K562 (cell line): ENCODE measurements at regions not wholly inside any gene's neighbourhood (a gene's known extent, or its start where the extent isn't known, plus 50 kb on each side); places are given as distances from the start of the nearest gene placed in this dataset.
"Not testable (repeated sequence)": the region's sequence is repeated elsewhere in the genome, so short reads cannot be mapped to it uniquely, and the experiment has no call there.

Experiments used
- ATAC-seq: fragments of 200-7000 bp; cut with Tn5 transposase; 3 replicates; pipeline ENCODE4 v1.9.1; 2020; ENCODE audit warnings: moderate library complexity
- BruUV-seq: library from RNA; stranded (reverse); fragments of 400-500 nt; replicated peaks from 2 replicates; lab custom pipeline; 2021; lab: Mats Ljungman, UMichigan
- CTCF ChIA-PET: fragments of 300-600 bp; formaldehyde crosslinking; extraction: SDS; loops from one replicate; lab custom pipeline; 2021; ENCODE audit warnings: low intra/inter-chr PET ratio; lab: Yijun Ruan, JAX
- POLR2A ChIA-PET: fragments of 300-600, 350-650 bp; sonication (Branson Sonifier 250); formaldehyde crosslinking; extraction: SDS; loops from one replicate; lab custom pipeline; 2021; ENCODE audit warnings: antibody characterized with exemption, inconsistent platforms; lab: Yijun Ruan, JAX
- DNase-seq, 4 experiments: peaks; one replicate each; pipeline versions ENCODE4 v3.0.0 to v3.0.0-alpha.2; 2011 to 2018; ENCODE audit warnings: low spot score in 3 of 4, mixed read lengths in 3 of 4; ENCODE audit errors: extremely low read depth in 1 of 4
- FAIRE-seq: peaks from 2 replicates; lab custom pipeline; 2011; peaks lifted over from hg19 to GRCh38; lab: Jason Lieb, UNC
- H2AFZ ChIP-seq: 2 replicates; pipeline ENCODE4 v1.6.0; 2011; ENCODE audit warnings: low read depth, low read length, control low read depth, inconsistent platforms
- H3K27ac ChIP-seq: fragments of 200-600 bp; 3 replicates; pipeline ENCODE4 v1.8.0; 2011; ENCODE audit warnings: low read depth, mild to moderate bottlenecking, control low read depth, inconsistent platforms, low read length, moderate library complexity, mixed read lengths; ENCODE audit errors: extremely low read depth
- H3K27me3 ChIP-seq, 2 experiments: fragments of 300-600 bp in 1 of 2; 2 replicates in 1 of 2; 3 replicates in 1 of 2; pipeline versions ENCODE4 v1.6.0 to v1.8.0; 2011; ENCODE audit warnings: inconsistent platforms in 2 of 2, low read length in 2 of 2, mild to moderate bottlenecking in 1 of 2, mixed read lengths in 1 of 2, moderate library complexity in 1 of 2; ENCODE audit not compliant: control insufficient read depth in 2 of 2, insufficient read depth in 2 of 2
- H3K36me3 ChIP-seq: fragments of 300-600 bp; 3 replicates; pipeline ENCODE4 v1.8.0; 2011; ENCODE audit warnings: mild to moderate bottlenecking, low read length, inconsistent platforms; ENCODE audit not compliant: control insufficient read depth, insufficient read depth
- H3K4me1 ChIP-seq, 2 experiments: fragments of 200-600 bp in 1 of 2; replicated peaks in 1 of 2; 2 replicates in 1 of 2; 3 replicates in 1 of 2; pipeline versions ENCODE4 v1.5.1 to v1.8.0; 2011; ENCODE audit warnings: inconsistent platforms in 2 of 2, low read length in 2 of 2, mild to moderate bottlenecking in 1 of 2, mixed read lengths in 1 of 2, moderate library complexity in 1 of 2; ENCODE audit not compliant: control insufficient read depth in 2 of 2, insufficient read depth in 2 of 2
- H3K4me2 ChIP-seq: 2 replicates; pipeline ENCODE4 v1.6.1; 2011; ENCODE audit warnings: low read length, control low read depth, inconsistent platforms, mixed read lengths; ENCODE audit not compliant: insufficient read depth
- H3K4me3 ChIP-seq: fragments of 200-600 bp; sonication (generic), shearing (Covaris generic); 2 replicates; pipeline ENCODE4 v1.5.1; 2016; ENCODE audit warnings: control low read depth, inconsistent platforms
- H3K79me2 ChIP-seq: fragments of 200-600 bp; 3 replicates; pipeline ENCODE4 v1.8.0; 2011; ENCODE audit warnings: low read length, inconsistent platforms; ENCODE audit not compliant: control insufficient read depth, insufficient read depth
- H3K9ac ChIP-seq, 2 experiments: 2 replicates each; pipeline versions ENCODE4 v1.6.0 to v1.6.1; 2011; ENCODE audit warnings: low read depth in 2 of 2, low read length in 2 of 2, control low read depth in 1 of 2, inconsistent platforms in 1 of 2, mild to moderate bottlenecking in 1 of 2, mixed read lengths in 1 of 2; ENCODE audit not compliant: insufficient read depth in 1 of 2
- H3K9me1 ChIP-seq: one replicate; pipeline ENCODE4 v1.6.0; 2011; ENCODE audit warnings: inconsistent platforms, mild to moderate bottlenecking, low read length, moderate library complexity; ENCODE audit not compliant: control insufficient read depth, insufficient read depth
- H3K9me3 ChIP-seq: replicated peaks from 2 replicates; pipeline ENCODE4 v1.5.1; 2011; ENCODE audit warnings: low read depth, low read length, inconsistent platforms; ENCODE audit not compliant: control insufficient read depth, insufficient read depth
- H4K20me1 ChIP-seq: replicated peaks from 2 replicates; pipeline ENCODE4 v1.6.1; 2011; ENCODE audit warnings: low read length, inconsistent platforms, mixed read lengths; ENCODE audit not compliant: control insufficient read depth, insufficient read depth
- GATAD2B ChIP-seq: fragments of 450-650 bp; IDR thresholded peaks from 2 replicates; pipeline ENCODE4 v1.6.1; 2017; ENCODE audit warnings: mild to moderate bottlenecking, borderline replicate concordance
- ILK ChIP-seq: fragments of 450-650 bp; IDR thresholded peaks from 2 replicates; pipeline ENCODE4 v1.6.1; 2016; ENCODE audit warnings: missing genetic modification characterization, low read depth, mild to moderate bottlenecking, missing compliant biosample characterization, moderate library complexity, borderline replicate concordance
- TEAD4 ChIP-seq, 2 experiments: sonication (generic) in 1 of 2; formaldehyde crosslinking in 1 of 2; IDR thresholded peaks; 2 replicates each; pipeline versions ENCODE4 v1.6.1 to v1.8.0; 2012 to 2022; ENCODE audit warnings: borderline replicate concordance in 1 of 2, inconsistent platforms in 1 of 2, low read length in 1 of 2, mild to moderate bottlenecking in 1 of 2, missing genetic modification reagents in 1 of 2
- ZNF79 ChIP-seq: fragments of 250-450 bp; sonication (Bioruptor Pico); IDR thresholded peaks from 2 replicates; pipeline ENCODE4 v1.4.0; 2020; ENCODE audit warnings: low read depth, mild to moderate bottlenecking, moderate library complexity
- ZSCAN32 ChIP-seq: fragments of 450-650 bp; formaldehyde crosslinking; IDR thresholded peaks from 2 replicates; pipeline ENCODE4 v1.4.0; 2020; ENCODE audit warnings: mild to moderate bottlenecking, moderate library complexity
- WGBS: fragments of 100-300 bp; shearing (Covaris generic); methylation state at CpG from one replicate; pipeline ENCODE4 v1.1.6; 2016; ENCODE audit warnings: low coverage, mixed read lengths; ENCODE audit not compliant: insufficient coverage; ENCODE audit errors: missing lambda C conversion rate; 5-methylcytosine and 5-hydroxymethylcytosine counted together
- in situ Hi-C: fragments of 300-500 bp; cut with MboI; formaldehyde crosslinking; loops from 4 replicates; pipeline ENCODE4 v1.15.0; 2018; ENCODE audit warnings: inconsistent platforms, mixed read lengths
- intact Hi-C: fragments of 100-400 bp; cut with micrococcal nuclease; formaldehyde crosslinking; loops from 2 replicates; pipeline ENCODE4 v1.14.2; 2022
- TF ChIP-seq, protein P1 (sequence below): sonication (generic); formaldehyde crosslinking; IDR thresholded peaks from 2 replicates; pipeline ENCODE4 v1.8.0; 2022; ENCODE audit warnings: mild to moderate bottlenecking, missing genetic modification reagents
- TF ChIP-seq, protein P2 (sequence below): fragments of 450-650 bp; formaldehyde crosslinking; IDR thresholded peaks from 2 replicates; pipeline ENCODE4 v1.4.0; 2022; ENCODE audit warnings: missing genetic modification characterization

DNA sequence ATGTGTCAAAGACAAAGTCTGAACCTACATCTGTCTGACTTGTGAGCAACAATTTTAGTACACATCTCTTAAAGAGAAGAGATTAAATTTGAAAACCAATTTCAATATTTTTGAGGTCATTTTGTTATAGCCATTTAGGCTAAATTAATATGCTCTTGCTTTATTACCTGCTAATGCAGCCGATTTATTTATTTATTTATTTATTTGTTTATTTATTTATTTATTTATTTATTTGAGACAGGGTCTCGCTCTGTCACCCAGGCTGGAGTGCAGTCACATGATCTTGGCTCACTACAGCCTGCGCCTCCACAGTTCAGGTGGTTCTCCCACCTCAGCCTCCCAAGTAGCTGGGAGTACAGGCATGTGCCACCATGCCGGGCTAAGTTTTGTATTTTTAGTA is 232.7 kb upstream of the CHD1 start:
- H3K27me3 ChIP-seq, H3K9me3 ChIP-seq, BruUV-seq, H3K4me3 ChIP-seq, H3K9ac ChIP-seq, H3K9me1 ChIP-seq, H3K4me1 ChIP-seq, CTCF ChIA-PET, ATAC-seq, H3K4me2 ChIP-seq, H2AFZ ChIP-seq, H3K36me3 ChIP-seq, H3K79me2 ChIP-seq, in situ Hi-C loops, intact Hi-C loops, FAIRE-seq, DNase-seq, H4K20me1 ChIP-seq, POLR2A ChIA-PET, H3K27ac ChIP-seq: not testable (repeated sequence)
- WGBS = 4% methylated on average over 4 of the region's 4 CpGs

DNA sequence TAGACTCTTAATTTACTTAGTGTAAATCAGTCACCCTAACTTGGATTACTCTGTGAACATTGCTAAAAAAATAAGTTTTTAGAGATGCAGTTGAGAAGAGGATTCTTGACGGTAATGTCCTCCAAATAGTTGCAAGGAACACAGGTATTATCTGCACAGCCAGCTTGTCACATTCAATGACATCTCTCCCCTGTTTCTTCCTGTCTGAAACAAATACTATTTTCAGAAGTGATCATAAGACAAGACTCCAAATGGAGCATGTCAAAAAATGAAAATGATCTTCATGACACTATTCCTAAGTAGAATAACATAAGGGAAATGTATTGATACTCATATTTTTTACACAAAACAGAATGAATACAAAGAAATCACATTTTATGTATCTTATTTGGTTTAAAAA is 227.9 kb upstream of the CHD1 start:
- H4K20me1 ChIP-seq = no peaks in the 10 kb centered on the region
- no peak overlapping the region for H3K4me2 ChIP-seq
- ChIA-PET POLR2A (no interaction called here), CTCF (no interaction called here)
- H3K9me3 ChIP-seq = no peaks in the 10 kb centered on the region
- FAIRE-seq (no peak), DNase-seq (no peak), ATAC-seq (no peak)
- H3K4me3 ChIP-seq = no peak overlapping the region
- no TSS peak for BruUV-seq
- no peak overlapping the region for H3K9ac ChIP-seq
- TF ChIP-seq ILK (no peak), ZSCAN32 (CRISPR knock-in tag) (no peak), ZNF79 (CRISPR knock-in tag) (no peak), TEAD4 (IDR thresholded peaks at IDR 0.05; ENCODE audit: low read length) (no peak), TEAD4 (CRISPR knock-in tag; IDR thresholded peaks at IDR 0.05; ENCODE audit: borderline replicate concordance) (no peak), GATAD2B (no peak)
- TF ChIP-seq, protein P1, sequence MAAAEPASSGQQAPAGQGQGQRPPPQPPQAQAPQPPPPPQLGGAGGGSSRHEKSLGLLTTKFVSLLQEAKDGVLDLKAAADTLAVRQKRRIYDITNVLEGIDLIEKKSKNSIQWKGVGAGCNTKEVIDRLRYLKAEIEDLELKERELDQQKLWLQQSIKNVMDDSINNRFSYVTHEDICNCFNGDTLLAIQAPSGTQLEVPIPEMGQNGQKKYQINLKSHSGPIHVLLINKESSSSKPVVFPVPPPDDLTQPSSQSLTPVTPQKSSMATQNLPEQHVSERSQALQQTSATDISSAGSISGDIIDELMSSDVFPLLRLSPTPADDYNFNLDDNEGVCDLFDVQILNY (CRISPR knock-in tag) = no peak
- TF ChIP-seq, protein P2, sequence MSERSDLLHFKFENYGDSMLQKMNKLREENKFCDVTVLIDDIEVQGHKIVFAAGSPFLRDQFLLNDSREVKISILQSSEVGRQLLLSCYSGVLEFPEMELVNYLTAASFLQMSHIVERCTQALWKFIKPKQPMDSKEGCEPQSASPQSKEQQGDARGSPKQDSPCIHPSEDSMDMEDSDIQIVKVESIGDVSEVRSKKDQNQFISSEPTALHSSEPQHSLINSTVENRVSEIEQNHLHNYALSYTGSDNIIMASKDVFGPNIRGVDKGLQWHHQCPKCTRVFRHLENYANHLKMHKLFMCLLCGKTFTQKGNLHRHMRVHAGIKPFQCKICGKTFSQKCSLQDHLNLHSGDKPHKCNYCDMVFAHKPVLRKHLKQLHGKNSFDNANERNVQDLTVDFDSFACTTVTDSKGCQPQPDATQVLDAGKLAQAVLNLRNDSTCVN (CRISPR knock-in tag) = no peak
- no peak overlapping the region for H2AFZ ChIP-seq
- H3K36me3 ChIP-seq = no peaks in the 10 kb centered on the region
- no peaks in the 10 kb centered on the region for H3K9me1 ChIP-seq
- no peaks in the 10 kb centered on the region for H3K27me3 ChIP-seq
- no peak overlapping the region for H3K27ac ChIP-seq
- no peaks in the 10 kb centered on the region for H3K79me2 ChIP-seq
- intact Hi-C loops = no loop called here
- in situ Hi-C loops = no loop called here
- no peaks in the 10 kb centered on the region for H3K4me1 ChIP-seq
- WGBS = 0% methylated on average over 1 of the region's 1 CpG

DNA sequence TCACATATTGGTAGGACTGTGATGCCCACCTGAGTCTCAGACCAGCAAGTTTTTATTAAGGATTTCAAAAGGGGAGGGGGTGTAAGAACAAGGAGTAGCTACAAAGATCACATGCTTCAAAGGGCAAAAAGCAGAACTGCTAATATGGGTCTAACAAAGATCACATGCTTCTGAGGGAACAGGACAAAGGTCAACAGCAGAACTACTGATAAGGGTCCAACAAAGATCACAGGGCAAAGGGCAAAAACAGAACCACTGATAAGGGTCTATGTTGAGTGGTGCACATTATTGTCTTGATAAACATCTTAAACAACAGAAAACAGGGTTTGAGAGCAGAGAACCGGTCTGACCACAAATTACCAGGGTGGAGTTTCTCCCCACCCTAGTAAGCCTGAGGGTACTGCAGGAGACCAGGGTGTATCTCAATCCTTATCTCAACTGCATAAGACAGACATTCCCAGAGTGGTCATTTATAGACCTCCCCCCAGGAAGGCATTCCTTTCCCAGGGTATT is 214.5 kb upstream of the CHD1 start:
- POLR2A ChIA-PET, H2AFZ ChIP-seq, H4K20me1 ChIP-seq, H3K36me3 ChIP-seq, ATAC-seq, H3K4me3 ChIP-seq, H3K79me2 ChIP-seq, H3K9me1 ChIP-seq, FAIRE-seq, H3K9me3 ChIP-seq, BruUV-seq, in situ Hi-C loops, H3K4me2 ChIP-seq, H3K27me3 ChIP-seq, DNase-seq, H3K4me1 ChIP-seq, CTCF ChIA-PET, H3K9ac ChIP-seq, H3K27ac ChIP-seq, intact Hi-C loops: not testable (repeated sequence)
- WGBS = 0% methylated on average over 1 of the region's 1 CpG
